GM23338 (cell line): ENCODE measurements at regions not wholly inside any gene's neighbourhood (a gene's known extent, or its start where the extent isn't known, plus 50 kb on each side); places are given as distances from the start of the nearest gene placed in this dataset.

Source experiments
- ATAC-seq: fragments of 200-7000 bp; cut with Tn5 transposase; 3 replicates; pipeline ENCODE4 v1.9.1; 2020
- DNase-seq: peaks from one replicate; pipeline ENCODE4 v3.0.0-alpha.2; 2015; ENCODE audit warnings: low spot score
- H2AFZ ChIP-seq: fragments of 200-600 bp; sonication (generic); 2 replicates; pipeline ENCODE4 v1.8.0; 2016; ENCODE audit warnings: antibody characterized with exemption, mild to moderate bottlenecking, moderate library complexity
- H3F3A ChIP-seq: fragments of 200-600 bp; sonication (generic); replicated peaks from 2 replicates; pipeline ENCODE4 v1.8.0; 2017; ENCODE audit warnings: antibody characterized with exemption, mixed run types, low read depth
- H3K27ac ChIP-seq: fragments of 200-600 bp; sonication (generic); 2 replicates; pipeline ENCODE4 v1.6.1; 2016; ENCODE audit warnings: low read depth
- H3K27me3 ChIP-seq: fragments of 200-600 bp; sonication (generic); 2 replicates; pipeline ENCODE4 v1.8.0; 2016; ENCODE audit warnings: mild to moderate bottlenecking, mixed run types, moderate library complexity; ENCODE audit not compliant: insufficient read depth
- H3K36me3 ChIP-seq: fragments of 200-600 bp; sonication (generic); 2 replicates; pipeline ENCODE4 v1.8.0; 2016; ENCODE audit warnings: mild to moderate bottlenecking; ENCODE audit not compliant: insufficient read depth
- H3K4me1 ChIP-seq: fragments of 200-600 bp; sonication (generic); 2 replicates; pipeline ENCODE4 v1.8.0; 2016; ENCODE audit warnings: mild to moderate bottlenecking, moderate library complexity; ENCODE audit not compliant: insufficient read depth
- H3K4me2 ChIP-seq: fragments of 200-600 bp; sonication (generic); 2 replicates; pipeline ENCODE4 v1.7.1; 2017; ENCODE audit warnings: mixed run types
- H3K4me3 ChIP-seq: fragments of 200-600 bp; sonication (generic); 2 replicates; pipeline ENCODE4 v1.6.1; 2016; ENCODE audit warnings: mixed run types
- H3K79me2 ChIP-seq: fragments of 200-600 bp; sonication (generic); replicated peaks from 2 replicates; pipeline ENCODE4 v1.8.0; 2017; ENCODE audit warnings: mild to moderate bottlenecking; ENCODE audit not compliant: insufficient read depth
- H3K9me2 ChIP-seq: fragments of 200-600 bp; sonication (generic); 2 replicates; pipeline ENCODE4 v1.8.0; 2017; ENCODE audit not compliant: insufficient read depth
- H4K20me1 ChIP-seq: fragments of 200-600 bp; sonication (generic); replicated peaks from 2 replicates; pipeline ENCODE4 v1.8.0; 2017; ENCODE audit warnings: mild to moderate bottlenecking; ENCODE audit not compliant: insufficient read depth
- H3K27ac Mint-ChIP-seq: 2 replicates; pipeline ENCODE4 v1.8.0; 2020; ENCODE audit warnings: inconsistent platforms, mild to moderate bottlenecking, moderate library complexity, mixed read lengths
- H3K27me3 Mint-ChIP-seq: 3 replicates; pipeline ENCODE4 v1.8.0; 2022; ENCODE audit warnings: low read depth, mild to moderate bottlenecking, moderate library complexity, mixed read lengths, inconsistent platforms; ENCODE audit not compliant: insufficient read depth, poor library complexity
- H3K36me3 Mint-ChIP-seq: 3 replicates; pipeline ENCODE4 v1.8.0; 2021; ENCODE audit warnings: low read depth, mild to moderate bottlenecking, inconsistent platforms, moderate library complexity, mixed read lengths
- H3K4me1 Mint-ChIP-seq: 3 replicates; pipeline ENCODE4 v1.8.0; 2020; ENCODE audit warnings: mild to moderate bottlenecking, inconsistent platforms, mixed read lengths
- H3K4me3 Mint-ChIP-seq: 3 replicates; pipeline ENCODE4 v1.8.0; 2021; ENCODE audit warnings: moderate library complexity, mild to moderate bottlenecking, inconsistent platforms, mixed read lengths
- H3K9me3 Mint-ChIP-seq: 3 replicates; pipeline ENCODE4 v1.8.0; 2020; ENCODE audit warnings: moderate library complexity, mild to moderate bottlenecking, inconsistent platforms, mixed read lengths
- CREB1 ChIP-seq: fragments of 250-450 bp; sonication (Bioruptor Pico); IDR thresholded peaks from 2 replicates; pipeline ENCODE4 v1.5.0; 2020; ENCODE audit warnings: low read depth, mild to moderate bottlenecking, moderate library complexity
- ETS1 ChIP-seq: IDR thresholded peaks from 2 replicates; pipeline ENCODE4 v1.6.1; 2016; ENCODE audit warnings: antibody characterized with exemption
- EZH2 ChIP-seq: fragments of 200-600 bp; sonication (generic); IDR thresholded peaks from one replicate; pipeline ENCODE4 v1.8.0; 2017; ENCODE audit warnings: antibody characterized with exemption, mild to moderate bottlenecking, low read depth; ENCODE audit not compliant: unreplicated experiment
- EZH2phosphoT487 ChIP-seq: fragments of 200-600 bp; sonication (generic); IDR thresholded peaks from one replicate; pipeline ENCODE4 v1.8.1; 2018; ENCODE audit warnings: antibody characterized with exemption; ENCODE audit not compliant: unreplicated experiment
- JUNB ChIP-seq: IDR thresholded peaks from one replicate; pipeline ENCODE4 v1.6.1; 2016; ENCODE audit warnings: antibody characterized with exemption; ENCODE audit not compliant: unreplicated experiment
- NANOG ChIP-seq: IDR thresholded peaks from 2 replicates; pipeline ENCODE4 v1.6.1; 2016; ENCODE audit warnings: antibody characterized with exemption, borderline replicate concordance
- POLR2AphosphoS5 ChIP-seq: IDR thresholded peaks from 2 replicates; pipeline ENCODE4 v1.6.1; 2016; ENCODE audit warnings: antibody characterized with exemption, low read depth
- STAT1 ChIP-seq: IDR thresholded peaks from one replicate; pipeline ENCODE4 v1.6.1; 2016; ENCODE audit warnings: antibody characterized with exemption; ENCODE audit not compliant: unreplicated experiment
- ZNF114 ChIP-seq: fragments of 250-450 bp; sonication (Bioruptor Pico); IDR thresholded peaks from 2 replicates; pipeline ENCODE4 v1.5.0; 2020; ENCODE audit warnings: mild to moderate bottlenecking, moderate library complexity
- ZNF331 ChIP-seq: fragments of 250-450 bp; sonication (Bioruptor Pico); IDR thresholded peaks from 2 replicates; pipeline ENCODE4 v1.5.0; 2020; ENCODE audit warnings: low read depth, mild to moderate bottlenecking, moderate library complexity
- ZNF462 ChIP-seq: fragments of 250-450 bp; sonication (Bioruptor Pico); IDR thresholded peaks from 2 replicates; pipeline ENCODE4 v1.5.0; 2020; ENCODE audit warnings: mild to moderate bottlenecking, moderate library complexity
- TF ChIP-seq, protein P1 (sequence below): IDR thresholded peaks from one replicate; pipeline ENCODE4 v1.6.1; 2018; ENCODE audit warnings: antibody characterized with exemption; ENCODE audit not compliant: unreplicated experiment

DNA sequence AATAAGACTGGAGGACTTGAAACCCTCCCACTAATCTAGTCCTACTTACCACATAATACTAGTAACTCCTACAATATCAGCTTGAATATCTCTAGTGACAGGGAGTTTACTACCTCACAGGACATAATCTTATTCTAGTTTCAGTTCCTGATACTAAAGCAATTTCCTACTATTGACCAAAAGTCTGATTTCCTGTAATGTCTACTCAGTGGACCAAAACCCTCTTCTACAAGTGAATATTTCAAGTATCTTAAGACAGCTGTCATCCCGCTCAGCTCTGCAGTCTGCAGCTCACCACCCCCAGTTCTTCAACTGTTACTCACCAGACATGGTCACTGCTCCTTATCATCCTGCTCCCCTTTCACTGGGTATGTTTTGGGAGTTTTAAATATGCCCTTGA lies 70.8 kb upstream of the TMCC3 start (continued):
- TF ChIP-seq, protein P1, sequence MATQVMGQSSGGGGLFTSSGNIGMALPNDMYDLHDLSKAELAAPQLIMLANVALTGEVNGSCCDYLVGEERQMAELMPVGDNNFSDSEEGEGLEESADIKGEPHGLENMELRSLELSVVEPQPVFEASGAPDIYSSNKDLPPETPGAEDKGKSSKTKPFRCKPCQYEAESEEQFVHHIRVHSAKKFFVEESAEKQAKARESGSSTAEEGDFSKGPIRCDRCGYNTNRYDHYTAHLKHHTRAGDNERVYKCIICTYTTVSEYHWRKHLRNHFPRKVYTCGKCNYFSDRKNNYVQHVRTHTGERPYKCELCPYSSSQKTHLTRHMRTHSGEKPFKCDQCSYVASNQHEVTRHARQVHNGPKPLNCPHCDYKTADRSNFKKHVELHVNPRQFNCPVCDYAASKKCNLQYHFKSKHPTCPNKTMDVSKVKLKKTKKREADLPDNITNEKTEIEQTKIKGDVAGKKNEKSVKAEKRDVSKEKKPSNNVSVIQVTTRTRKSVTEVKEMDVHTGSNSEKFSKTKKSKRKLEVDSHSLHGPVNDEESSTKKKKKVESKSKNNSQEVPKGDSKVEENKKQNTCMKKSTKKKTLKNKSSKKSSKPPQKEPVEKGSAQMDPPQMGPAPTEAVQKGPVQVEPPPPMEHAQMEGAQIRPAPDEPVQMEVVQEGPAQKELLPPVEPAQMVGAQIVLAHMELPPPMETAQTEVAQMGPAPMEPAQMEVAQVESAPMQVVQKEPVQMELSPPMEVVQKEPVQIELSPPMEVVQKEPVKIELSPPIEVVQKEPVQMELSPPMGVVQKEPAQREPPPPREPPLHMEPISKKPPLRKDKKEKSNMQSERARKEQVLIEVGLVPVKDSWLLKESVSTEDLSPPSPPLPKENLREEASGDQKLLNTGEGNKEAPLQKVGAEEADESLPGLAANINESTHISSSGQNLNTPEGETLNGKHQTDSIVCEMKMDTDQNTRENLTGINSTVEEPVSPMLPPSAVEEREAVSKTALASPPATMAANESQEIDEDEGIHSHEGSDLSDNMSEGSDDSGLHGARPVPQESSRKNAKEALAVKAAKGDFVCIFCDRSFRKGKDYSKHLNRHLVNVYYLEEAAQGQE: no peak

- Histone ChIP-seq H3K27me3 (no peaks in the 10 kb centered on the region), H3K9me2 (no peaks in the 10 kb centered on the region), H3K4me3 (no peak overlapping the region), H3K4me2 (no peak overlapping the region), H3K27ac (no peak overlapping the region), H3K79me2 (no peaks in the 10 kb centered on the region), H3K36me3 (no peaks in the 10 kb centered on the region), H2AFZ (no peak overlapping the region), H3K4me1 (peaks cover 10% of the 10 kb centered on the region; the same call in 1 of the 2 replicates), H3F3A (no peaks in the 10 kb centered on the region), H4K20me1 (no peaks in the 10 kb centered on the region)
- peaks cover 3% of the 10 kb centered on the region for H3K27me3 Mint-ChIP-seq
- DNase-seq (peak; percentile 30), ATAC-seq (peak; percentile 67)
- H3K27ac Mint-ChIP-seq: no peak overlapping the region
- no peaks in the 10 kb centered on the region for H3K36me3 Mint-ChIP-seq
- H3K9me3 Mint-ChIP-seq: no peaks in the 10 kb centered on the region
- H3K4me1 Mint-ChIP-seq: peaks cover 8% of the 10 kb centered on the region
- no peak overlapping the region for H3K4me3 Mint-ChIP-seq
- TF ChIP-seq EZH2phosphoT487: no peak
- TF ChIP-seq CREB1 (CRISPR knock-in tag): no peak
- no peak for TF ChIP-seq STAT1
- TF ChIP-seq ETS1: no peak
- no peak for TF ChIP-seq ZNF462 (CRISPR knock-in tag)
- TF ChIP-seq NANOG: no peak
- no peak for TF ChIP-seq EZH2
- TF ChIP-seq ZNF331: no peak
- TF ChIP-seq, protein P1: no peak
- TF ChIP-seq ZNF114 (CRISPR knock-in tag): no peak
- TF ChIP-seq JUNB: no peak
- TF ChIP-seq POLR2AphosphoS5: no peak
Measured at GRCh38 chr12:94718114-94718513, 67.8 kb upstream of the TMCC3 start.
